Stimulated activated CD4-positive, alpha-beta T cell treated with anti-CD3 and anti-CD28 coated beads, Interleukin-1b, Interleukin-23, amount 100 ng/mL, for 1 hour (primary cell): ENCODE measurements at regions not wholly inside any gene's neighbourhood (a gene's known extent, or its start where the extent isn't known, plus 50 kb on each side); places are given as distances from the start of the nearest gene placed in this dataset.

Experiments used
- DNase-seq, 2 donors: peaks; one replicate each; pipeline ENCODE4 v3.0.0-alpha.2; 2020; ENCODE audit warnings: low read depth in 2 of 2

GRCh38 chr5:155295111-155295510 is 281.6 kb downstream of the KIF4B start:
- no peak for DNase-seq

- no peak for DNase-seq
Measured at GRCh38 chr5:155299386-155300005, 285.9 kb downstream of the KIF4B start.

GRCh38 chr5:155303120-155303519 is 289.6 kb downstream of the KIF4B start:
- DNase-seq, result no peak

GRCh38 chr5:155307229-155307628 is 293.7 kb downstream of the KIF4B start:
- DNase-seq, result no peak

- DNase-seq, result no peak
Measured at GRCh38 chr5:155308289-155308688, 294.7 kb downstream of the KIF4B start.

GRCh38 chr5:155309021-155309746 is 295.6 kb downstream of the KIF4B start:
- DNase-seq, result no peak

- no peak for DNase-seq
Measured at GRCh38 chr5:155311721-155312120, 298.2 kb downstream of the KIF4B start.

GRCh38 chr5:155313518-155313917 is 300.0 kb downstream of the KIF4B start:
- no peak for DNase-seq

GRCh38 chr5:155316070-155316714 is 302.6 kb downstream of the KIF4B start:
- no peak for DNase-seq

GRCh38 chr5:155332618-155333017 is 319.1 kb downstream of the KIF4B start:
- DNase-seq, result no peak

GRCh38 chr5:155342956-155343355 is 329.4 kb downstream of the KIF4B start:
- DNase-seq, result no peak

GRCh38 chr5:155343468-155343867 is 329.9 kb downstream of the KIF4B start:
- no peak for DNase-seq

GRCh38 chr5:155353231-155353630 is 339.7 kb downstream of the KIF4B start:
- DNase-seq, result no peak

GRCh38 chr5:155366096-155366495 is 352.5 kb downstream of the KIF4B start:
- no peak for DNase-seq

- no peak for DNase-seq
Measured at GRCh38 chr5:155367841-155368240, 354.3 kb downstream of the KIF4B start.

GRCh38 chr5:155368490-155368889 is 354.9 kb downstream of the KIF4B start:
- DNase-seq, result no peak

- no peak for DNase-seq
Measured at GRCh38 chr5:155380480-155380879, 366.9 kb downstream of the KIF4B start.

GRCh38 chr5:155381654-155382053 is 368.1 kb downstream of the KIF4B start:
- no peak for DNase-seq

- no peak for DNase-seq
Measured at GRCh38 chr5:155389498-155389897, 375.9 kb downstream of the KIF4B start.

GRCh38 chr5:155394727-155395126 is 381.2 kb downstream of the KIF4B start:
- no peak for DNase-seq

- no peak for DNase-seq
Measured at GRCh38 chr5:155402927-155403640, 389.5 kb downstream of the KIF4B start.

GRCh38 chr5:155406815-155407214 is 393.3 kb downstream of the KIF4B start:
- no peak for DNase-seq
